ENCODE measurements at regions not wholly inside any gene's neighbourhood (a gene's known extent, or its start where the extent isn't known, plus 50 kb on each side); places are given as distances from the start of the nearest gene placed in this dataset.

GRCh38 chrX:3257471-3257870 lies 89.0 kb downstream of the MXRA5 start:
- 53% methylated on average over 3 of the region's 3 CpGs for WGBS
- ATAC-seq, result no peak

DNA sequence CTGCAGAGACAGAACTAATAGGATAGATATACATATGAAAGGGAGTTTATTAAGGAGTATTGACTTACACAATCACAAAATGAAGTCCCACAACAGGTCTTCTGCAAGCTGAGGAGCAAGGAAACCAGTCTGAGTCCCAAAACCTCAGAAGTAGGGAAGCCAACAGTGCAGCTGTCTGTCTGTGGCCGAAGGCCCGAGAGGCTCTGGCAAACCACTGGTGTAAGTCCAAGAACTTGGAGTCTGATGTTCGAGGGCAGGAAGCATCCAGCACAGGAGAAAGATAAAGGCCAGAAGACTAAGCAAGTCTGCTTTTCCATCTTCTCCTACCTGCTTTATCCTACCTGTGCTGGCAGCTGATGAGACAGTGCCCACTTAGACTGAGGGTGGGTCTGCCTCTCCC lies 89.6 kb downstream of the MXRA5 start:
- ATAC-seq (no peak), DNase-seq (no peak)
- no peak overlapping the region for H3K27ac ChIP-seq (ENCODE audit: low read length)
- H3K27me3 ChIP-seq (ENCODE audit: control insufficient read depth, insufficient read depth), result no peaks in the 10 kb centered on the region
- 41% methylated on average over 3 of the region's 3 CpGs for WGBS
- no peak overlapping the region for H3K4me3 ChIP-seq (ENCODE audit: low read length)
- H3K4me1 ChIP-seq (ENCODE audit: control insufficient read depth, insufficient read depth, low read length), result no peaks in the 10 kb centered on the region
- intact Hi-C loops (cut with DNase I), result no loop called here
- H3K9me3 ChIP-seq (ENCODE audit: control insufficient read depth, low read length), result no peaks in the 10 kb centered on the region

More at GRCh38 chrX:3257471-3257870, 89.0 kb downstream of the MXRA5 start:
- Histone ChIP-seq H3K4me1 (ENCODE audit: control insufficient read depth, insufficient read depth, low read length) (no peaks in the 10 kb centered on the region), H3K9me3 (ENCODE audit: control insufficient read depth, low read length) (no peaks in the 10 kb centered on the region), H3K27ac (ENCODE audit: low read length) (no peak overlapping the region), H3K4me3 (ENCODE audit: low read length) (no peak overlapping the region), H3K27me3 (ENCODE audit: control insufficient read depth, insufficient read depth) (no peaks in the 10 kb centered on the region)
- DNase-seq, result no peak
- intact Hi-C loops (cut with DNase I), result no loop called here

DNA sequence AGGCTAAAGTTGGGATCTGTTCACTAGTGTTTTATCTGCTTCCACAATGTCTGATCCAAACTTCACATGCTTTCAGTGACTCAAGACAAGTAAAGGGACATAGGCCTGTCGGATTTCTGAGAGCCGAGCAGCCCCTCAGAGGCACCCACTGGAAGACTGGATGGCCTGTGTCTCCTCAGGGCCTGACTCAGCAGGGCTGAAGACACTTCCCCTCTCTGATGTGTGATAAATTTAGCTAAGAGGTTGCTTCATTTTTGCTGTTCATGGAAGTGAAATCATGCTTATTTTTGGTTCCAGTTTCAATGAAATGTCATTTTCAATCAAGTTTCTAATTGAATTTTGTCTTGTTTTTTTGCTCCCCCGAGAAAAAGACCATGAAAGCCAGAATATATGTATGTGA lies 93.7 kb downstream of the MXRA5 start:
- no peak overlapping the region for H3K27ac ChIP-seq (ENCODE audit: low read length)
- WGBS, result 44% methylated on average over 3 of the region's 3 CpGs

DNA sequence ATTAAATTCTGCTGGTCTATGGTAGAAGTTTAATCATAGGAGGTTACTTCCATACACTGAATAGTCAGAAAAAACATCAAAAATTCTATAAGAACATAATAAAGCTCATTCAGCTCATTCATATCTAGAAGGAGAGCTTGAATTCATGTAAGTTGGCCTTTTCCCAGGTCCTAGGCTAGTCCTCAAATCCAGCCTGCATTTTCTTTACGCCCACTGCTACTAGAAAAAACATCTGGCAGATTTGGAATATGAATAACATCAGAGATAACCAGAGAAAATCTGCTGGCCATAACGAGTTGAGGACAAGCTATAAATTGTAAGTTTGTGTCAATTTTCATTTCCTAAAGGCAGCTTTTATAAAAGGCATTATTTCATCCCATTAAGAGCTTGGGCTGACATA lies 95.5 kb downstream of the MXRA5 start:
- ATAC-seq, result no peak
- intact Hi-C loops (cut with DNase I), result no loop called here
- Histone ChIP-seq H3K9me3 (ENCODE audit: control insufficient read depth, low read length) (no peaks in the 10 kb centered on the region), H3K27me3 (ENCODE audit: control insufficient read depth, insufficient read depth) (no peaks in the 10 kb centered on the region), H3K4me3 (ENCODE audit: low read length) (no peak overlapping the region), H3K4me1 (ENCODE audit: control insufficient read depth, insufficient read depth, low read length) (no peaks in the 10 kb centered on the region), H3K27ac (ENCODE audit: low read length) (no peak overlapping the region)
- DNase-seq, result no peak
- WGBS, result 38% methylated on average over 2 of the region's 2 CpGs

More for the DNA sequence above, 93.7 kb downstream of the MXRA5 start:
- Histone ChIP-seq H3K9me3 (ENCODE audit: control insufficient read depth, low read length) (no peaks in the 10 kb centered on the region), H3K27me3 (ENCODE audit: control insufficient read depth, insufficient read depth) (no peaks in the 10 kb centered on the region), H3K4me1 (ENCODE audit: control insufficient read depth, insufficient read depth, low read length) (no peaks in the 10 kb centered on the region), H3K4me3 (ENCODE audit: low read length) (no peak overlapping the region)
- DNase-seq (peak; percentile 20 to 41 (median 33)), ATAC-seq (no peak)
- intact Hi-C loops (cut with DNase I), result no loop called here

GRCh38 chrX:3244955-3245354 lies 101.5 kb downstream of the MXRA5 start:
- no peak for DNase-seq
- Histone ChIP-seq H3K4me1 (ENCODE audit: control insufficient read depth, insufficient read depth, low read length) (no peaks in the 10 kb centered on the region), H3K27me3 (ENCODE audit: control insufficient read depth, insufficient read depth) (no peaks in the 10 kb centered on the region), H3K9me3 (ENCODE audit: control insufficient read depth, low read length) (no peaks in the 10 kb centered on the region), H3K4me3 (ENCODE audit: low read length) (no peak overlapping the region), H3K27ac (ENCODE audit: low read length) (no peak overlapping the region)
- ATAC-seq, result no peak
- intact Hi-C loops (cut with DNase I), result no loop called here

DNA sequence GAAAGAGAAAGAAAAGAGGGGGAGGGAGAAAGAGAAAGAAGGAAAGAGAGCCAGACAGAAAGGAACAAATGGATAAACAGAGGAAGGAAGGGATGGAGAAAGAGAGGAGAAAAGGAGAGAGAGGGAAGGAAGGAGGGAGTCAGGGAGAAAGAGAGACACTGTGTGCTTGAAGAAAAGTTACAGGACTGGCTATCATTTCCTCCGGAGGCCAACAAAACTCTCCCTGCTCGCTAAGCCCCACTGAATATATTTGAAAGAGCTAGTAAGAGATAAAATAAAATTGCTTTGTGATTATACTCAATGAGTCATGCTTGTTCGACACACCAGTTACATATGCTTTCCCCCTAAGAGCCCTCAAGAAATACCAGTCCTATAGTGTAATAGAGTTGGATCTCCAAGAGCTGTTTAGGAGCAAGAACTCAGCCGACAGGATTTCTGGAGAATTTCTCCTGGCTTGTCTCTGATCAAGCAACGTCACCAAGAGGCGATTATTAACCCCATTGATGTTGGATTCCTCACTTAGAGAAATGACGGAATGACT lies 102.2 kb downstream of the MXRA5 start:
- Histone ChIP-seq H3K9me3 (ENCODE audit: control insufficient read depth, low read length) (no peaks in the 10 kb centered on the region), H3K27me3 (ENCODE audit: control insufficient read depth, insufficient read depth) (no peaks in the 10 kb centered on the region), H3K27ac (ENCODE audit: low read length) (no peak overlapping the region), H3K4me3 (ENCODE audit: low read length) (no peak overlapping the region), H3K4me1 (ENCODE audit: control insufficient read depth, insufficient read depth, low read length) (no peaks in the 10 kb centered on the region)
- intact Hi-C loops (cut with DNase I), result no loop called here
- 52% methylated on average over 7 of the region's 7 CpGs for WGBS
- ATAC-seq, result no peak
- DNase-seq, result no peak

GRCh38 chrX:3232262-3232923 lies 114.1 kb downstream of the MXRA5 start:
- ATAC-seq (no peak), DNase-seq (no peak)
- intact Hi-C loops (cut with DNase I), result no loop called here
- no peak overlapping the region for H3K4me3 ChIP-seq (ENCODE audit: low read length)
- no peaks in the 10 kb centered on the region for H3K4me1 ChIP-seq (ENCODE audit: control insufficient read depth, insufficient read depth, low read length)
- no peaks in the 10 kb centered on the region for H3K27me3 ChIP-seq (ENCODE audit: control insufficient read depth, insufficient read depth)
- WGBS, result 42% methylated on average over 4 of the region's 4 CpGs
- no peaks in the 10 kb centered on the region for H3K9me3 ChIP-seq (ENCODE audit: control insufficient read depth, low read length)
- no peak overlapping the region for H3K27ac ChIP-seq (ENCODE audit: low read length)

DNA sequence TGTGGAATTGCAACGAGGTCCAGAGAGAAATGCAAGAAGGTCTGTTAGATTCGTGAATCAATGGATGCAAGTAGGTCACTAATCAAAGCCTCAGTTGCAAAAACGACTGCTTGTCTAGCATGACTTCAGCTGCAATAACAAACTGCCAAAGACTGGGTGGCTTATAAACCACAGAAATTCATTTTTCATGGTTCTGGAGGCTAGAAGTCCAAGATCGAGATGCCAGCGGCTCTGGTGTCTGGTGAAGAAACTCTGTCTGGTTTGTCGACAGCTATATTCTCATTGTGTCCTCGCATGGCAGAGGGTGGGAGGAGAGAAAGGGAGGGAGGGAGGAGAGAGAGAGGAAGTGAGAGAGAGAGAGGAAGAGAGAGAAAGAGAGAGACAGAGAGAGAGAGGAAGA lies 114.7 kb downstream of the MXRA5 start:
- WGBS, result 52% methylated on average over 7 of the region's 7 CpGs
- no peaks in the 10 kb centered on the region for H3K4me1 ChIP-seq (ENCODE audit: control insufficient read depth, insufficient read depth, low read length)
- DNase-seq, result no peak
- no peak overlapping the region for H3K4me3 ChIP-seq (ENCODE audit: low read length)
- H3K27me3 ChIP-seq (ENCODE audit: control insufficient read depth, insufficient read depth), result no peaks in the 10 kb centered on the region
- no peak overlapping the region for H3K27ac ChIP-seq (ENCODE audit: low read length)
- no peaks in the 10 kb centered on the region for H3K9me3 ChIP-seq (ENCODE audit: control insufficient read depth, low read length)
- ATAC-seq, result no peak
- intact Hi-C loops (cut with DNase I), result no loop called here

GRCh38 chrX:3230496-3230895 lies 116.0 kb downstream of the MXRA5 start:
- intact Hi-C loops (cut with DNase I), result no loop called here
- no peak overlapping the region for H3K27ac ChIP-seq (ENCODE audit: low read length)
- DNase-seq (no peak), ATAC-seq (no peak)
- no peaks in the 10 kb centered on the region for H3K9me3 ChIP-seq (ENCODE audit: control insufficient read depth, low read length)
- no peaks in the 10 kb centered on the region for H3K27me3 ChIP-seq (ENCODE audit: control insufficient read depth, insufficient read depth)
- no peaks in the 10 kb centered on the region for H3K4me1 ChIP-seq (ENCODE audit: control insufficient read depth, insufficient read depth, low read length)
- no peak overlapping the region for H3K4me3 ChIP-seq (ENCODE audit: low read length)
- WGBS, result 66% methylated on average over 2 of the region's 2 CpGs

- H3K4me3 ChIP-seq (ENCODE audit: low read length), result no peak overlapping the region
- ATAC-seq (no peak), DNase-seq (no peak)
- H3K9me3 ChIP-seq (ENCODE audit: control insufficient read depth, low read length), result no peaks in the 10 kb centered on the region
- H3K27me3 ChIP-seq (ENCODE audit: control insufficient read depth, insufficient read depth), result no peaks in the 10 kb centered on the region
- no peak overlapping the region for H3K27ac ChIP-seq (ENCODE audit: low read length)
- 94% methylated on average over 1 of the region's 1 CpG for WGBS
- intact Hi-C loops (cut with DNase I), result no loop called here
- no peaks in the 10 kb centered on the region for H3K4me1 ChIP-seq (ENCODE audit: control insufficient read depth, insufficient read depth, low read length)
Measured at GRCh38 chrX:3227526-3227925, 118.9 kb downstream of the MXRA5 start.

DNA sequence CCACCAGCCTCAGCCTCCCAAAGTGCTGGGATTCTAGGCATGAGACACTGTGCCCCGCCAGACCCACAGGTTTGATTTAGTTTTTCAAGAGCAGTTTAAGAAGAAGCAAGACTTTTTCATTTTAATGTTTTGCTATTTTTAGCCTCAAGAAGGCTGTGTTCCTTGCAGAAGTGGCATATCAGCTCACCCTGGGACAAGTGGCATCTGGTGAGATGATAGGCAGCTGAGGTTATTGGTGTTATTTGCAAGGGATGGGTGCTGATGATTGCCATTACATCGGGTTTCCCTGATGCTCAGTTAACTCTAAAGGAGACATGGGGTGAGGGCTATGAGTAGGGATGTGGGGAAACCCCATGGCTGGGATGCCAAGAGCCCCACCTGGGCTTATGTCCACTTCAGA lies 120.4 kb downstream of the MXRA5 start:
- intact Hi-C loops (cut with DNase I), result no loop called here
- no peaks in the 10 kb centered on the region for H3K27me3 ChIP-seq (ENCODE audit: control insufficient read depth, insufficient read depth)
- H3K9me3 ChIP-seq (ENCODE audit: control insufficient read depth, low read length), result no peaks in the 10 kb centered on the region
- H3K4me3 ChIP-seq (ENCODE audit: low read length), result no peak overlapping the region
- H3K27ac ChIP-seq (ENCODE audit: low read length), result no peak overlapping the region
- no peaks in the 10 kb centered on the region for H3K4me1 ChIP-seq (ENCODE audit: control insufficient read depth, insufficient read depth, low read length)
- ATAC-seq (no peak), DNase-seq (no peak)
- 72% methylated on average over 2 of the region's 2 CpGs for WGBS

GRCh38 chrX:3221643-3222042 lies 124.8 kb downstream of the MXRA5 start:
- intact Hi-C loops (cut with DNase I), result no loop called here
- no peaks in the 10 kb centered on the region for H3K27me3 ChIP-seq (ENCODE audit: control insufficient read depth, insufficient read depth)
- H3K27ac ChIP-seq (ENCODE audit: low read length), result no peak overlapping the region
- WGBS, result 78% methylated on average over 4 of the region's 4 CpGs
- H3K4me3 ChIP-seq (ENCODE audit: low read length), result no peak overlapping the region
- no peaks in the 10 kb centered on the region for H3K4me1 ChIP-seq (ENCODE audit: control insufficient read depth, insufficient read depth, low read length)
- DNase-seq (no peak), ATAC-seq (no peak)
- H3K9me3 ChIP-seq (ENCODE audit: control insufficient read depth, low read length), result no peaks in the 10 kb centered on the region
